DMS153 treated with DMSO at 0.1 percent for 48 hours (cell line): ENCODE measurements at regions not wholly inside any gene's neighbourhood (a gene's known extent, or its start where the extent isn't known, plus 50 kb on each side); places are given as distances from the start of the nearest gene placed in this dataset.
"Not testable (repeated sequence)": the region's sequence is repeated elsewhere in the genome, so short reads cannot be mapped to it uniquely, and the experiment has no call there.

ENCODE experiments used
- DNase-seq: peaks from one replicate; lab custom pipeline; 2025; ENCODE audit not compliant: unreplicated experiment; lab: John Stamatoyannopoulos, UW

DNA sequence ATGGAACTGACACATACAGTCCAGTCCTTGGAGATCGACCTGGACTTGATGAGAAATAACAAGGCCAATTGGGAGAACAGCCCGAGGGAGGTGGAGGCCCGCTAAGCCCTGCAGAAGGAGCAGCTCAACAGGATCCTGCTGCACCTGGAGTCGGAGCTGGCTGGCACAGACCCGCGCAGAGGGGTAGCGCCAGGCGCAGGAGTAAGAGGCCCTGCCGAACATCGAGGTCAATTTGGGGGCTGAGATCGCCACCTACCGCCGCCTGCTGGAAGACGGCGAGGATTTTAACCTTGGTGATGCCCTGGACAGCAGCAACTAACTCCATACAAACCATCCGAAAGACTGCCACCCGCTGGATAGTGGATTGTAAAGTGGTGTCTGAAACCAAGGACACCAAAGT, 1610.1 kb upstream of the ACO1 start:
- DNase-seq = no peak

DNA sequence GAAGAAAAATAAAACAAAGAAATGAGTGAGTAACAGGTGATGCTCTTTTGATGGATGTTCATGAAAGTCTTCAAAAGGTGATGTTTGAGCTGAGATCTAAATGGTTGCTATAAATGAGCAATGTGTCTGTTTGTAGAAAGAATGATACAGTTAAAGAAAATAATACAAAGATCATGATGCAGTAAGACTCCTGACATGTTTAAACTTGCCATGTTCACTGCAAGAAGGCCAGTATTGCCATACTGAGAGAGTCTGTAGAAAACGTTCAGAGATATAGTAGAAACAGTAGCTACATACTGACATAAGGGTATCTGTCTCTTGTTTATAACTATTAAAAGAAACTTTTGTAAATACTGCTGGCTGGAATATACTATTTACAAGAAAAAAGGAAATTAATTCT, 1609.2 kb upstream of the ACO1 start:
- no peak for DNase-seq

- no peak for DNase-seq
These were observed 1587.7 kb upstream of the ACO1 start for GRCh38 chr9:30796764-30797163.

DNA sequence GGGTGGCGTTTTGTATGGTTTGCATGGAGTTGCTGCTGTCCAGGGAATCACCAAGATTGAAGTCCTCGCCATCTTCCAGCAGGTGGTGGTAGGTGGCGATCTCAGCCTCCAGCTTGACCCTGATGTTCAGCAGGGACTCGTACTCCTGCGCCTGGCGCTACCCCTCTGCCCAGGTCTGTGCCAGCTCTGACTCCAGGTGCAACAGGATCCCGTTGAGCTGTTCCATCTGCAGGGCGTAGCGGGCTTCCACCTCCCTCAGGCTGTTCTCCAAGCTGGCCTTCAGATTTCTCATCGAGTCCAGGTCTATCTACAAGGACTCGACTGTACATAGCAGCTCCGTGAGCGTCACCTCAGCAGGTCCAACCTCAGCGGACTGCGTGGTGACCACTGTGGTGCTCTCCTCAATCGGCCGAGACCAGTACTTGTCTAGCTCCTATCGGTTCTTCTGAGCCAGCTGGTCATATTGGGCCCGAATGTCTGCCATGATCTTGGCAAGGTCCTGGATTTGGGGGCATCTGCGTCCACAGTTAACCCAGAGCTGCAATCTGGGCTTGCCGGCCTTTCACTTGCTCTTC, 1584.8 kb upstream of the ACO1 start:
- DNase-seq = no peak

- no peak for DNase-seq
These were observed 1584.0 kb upstream of the ACO1 start for GRCh38 chr9:30800421-30800820.

- DNase-seq = no peak
These were observed 1571.6 kb upstream of the ACO1 start for GRCh38 chr9:30812821-30813220.

- DNase-seq = no peak
These were observed 1568.9 kb upstream of the ACO1 start for GRCh38 chr9:30815585-30815984.

GRCh38 chr9:30845136-30845535, 1539.3 kb upstream of the ACO1 start:
- no peak for DNase-seq

DNA sequence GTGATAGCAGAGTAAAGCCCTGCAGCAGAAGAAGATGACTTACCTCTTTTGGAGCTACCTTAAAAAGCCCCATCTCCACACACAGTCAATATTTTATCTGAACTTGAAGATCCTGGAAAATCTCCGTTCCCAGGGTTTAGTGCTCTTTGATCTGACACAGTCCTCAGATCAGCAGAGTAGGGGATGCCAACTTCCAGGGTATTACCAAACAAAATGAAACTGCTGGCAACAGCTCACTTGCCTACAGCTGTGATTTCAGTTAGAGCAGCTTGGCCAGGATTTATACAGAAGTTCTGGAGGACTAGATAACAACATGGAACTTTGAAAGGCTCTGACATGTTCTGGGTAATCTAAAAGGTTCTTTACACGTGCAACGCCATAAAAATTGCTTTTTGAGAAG, 1537.8 kb upstream of the ACO1 start:
- no peak for DNase-seq

GRCh38 chr9:30851600-30851999, 1532.8 kb upstream of the ACO1 start:
- DNase-seq = no peak

- no peak for DNase-seq
These were observed 1483.7 kb upstream of the ACO1 start for GRCh38 chr9:30900706-30901105.

DNA sequence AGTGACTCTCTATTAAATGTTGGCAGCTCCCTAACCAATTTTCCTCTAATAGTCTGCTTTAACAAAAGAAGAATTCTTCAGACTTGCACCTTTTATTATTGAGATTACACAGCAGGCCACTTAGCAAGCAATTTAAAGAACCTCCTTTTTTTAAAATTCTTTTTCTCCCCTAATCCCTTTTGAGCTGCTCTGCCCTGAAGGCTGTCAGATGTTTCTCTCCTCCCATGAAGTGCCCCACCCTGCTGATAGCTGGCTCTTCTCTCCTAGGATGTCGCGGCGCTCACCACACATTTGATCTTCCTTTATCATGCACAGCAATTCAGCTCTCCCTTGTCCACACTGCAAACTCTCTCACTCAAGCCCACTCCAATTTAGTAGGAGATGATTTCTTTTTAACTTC, 1471.1 kb upstream of the ACO1 start:
- no peak for DNase-seq

- DNase-seq = no peak
These were observed 1469.0 kb upstream of the ACO1 start for GRCh38 chr9:30915451-30915850.

DNA sequence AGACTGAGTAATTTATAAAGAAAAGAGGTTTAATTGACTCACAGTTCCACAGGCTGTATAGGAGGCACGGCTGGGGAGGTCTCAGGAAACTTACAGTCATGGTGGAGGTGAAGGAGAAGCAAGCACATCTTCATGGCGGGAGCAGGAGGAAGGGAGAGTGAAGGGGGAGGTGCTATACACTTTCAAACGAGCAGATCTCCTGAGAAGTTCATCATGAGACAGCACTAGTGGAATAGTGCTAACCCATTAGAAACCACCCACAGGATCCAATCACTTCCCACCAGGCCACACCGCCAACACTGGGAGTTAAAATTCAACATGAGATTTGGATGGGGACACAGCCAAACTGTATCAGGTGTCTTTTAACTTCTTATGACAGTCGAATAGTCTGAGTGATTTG, 1459.3 kb upstream of the ACO1 start:
- DNase-seq = no peak

- DNase-seq = no peak
These were observed 1458.8 kb upstream of the ACO1 start for GRCh38 chr9:30925635-30926034.

- no peak for DNase-seq
These were observed 1456.4 kb upstream of the ACO1 start for GRCh38 chr9:30928045-30928444.

- DNase-seq = no peak
These were observed 1452.2 kb upstream of the ACO1 start for GRCh38 chr9:30932226-30932625.

DNA sequence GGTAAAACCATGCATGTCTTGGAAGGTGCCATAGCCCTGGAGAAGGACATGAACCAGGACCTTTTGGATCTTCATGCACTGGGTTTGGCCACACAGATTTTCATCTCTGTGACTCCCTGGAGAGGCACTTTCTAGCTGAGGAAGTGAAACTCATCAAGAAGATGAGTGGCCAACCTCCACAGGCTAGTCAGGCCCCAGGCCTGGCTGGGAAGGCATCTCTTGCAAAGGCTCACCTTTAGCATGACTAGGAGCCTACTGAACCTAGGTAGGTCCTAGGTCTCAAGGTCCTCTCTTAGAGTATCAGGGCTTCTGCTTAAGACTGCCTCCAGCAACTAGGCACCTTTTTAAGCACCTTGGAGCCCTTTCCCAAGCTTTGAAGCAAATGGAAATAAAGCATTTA, 1448.7 kb upstream of the ACO1 start:
- no peak for DNase-seq

GRCh38 chr9:30937106-30937505, 1447.3 kb upstream of the ACO1 start:
- no peak for DNase-seq

DNA sequence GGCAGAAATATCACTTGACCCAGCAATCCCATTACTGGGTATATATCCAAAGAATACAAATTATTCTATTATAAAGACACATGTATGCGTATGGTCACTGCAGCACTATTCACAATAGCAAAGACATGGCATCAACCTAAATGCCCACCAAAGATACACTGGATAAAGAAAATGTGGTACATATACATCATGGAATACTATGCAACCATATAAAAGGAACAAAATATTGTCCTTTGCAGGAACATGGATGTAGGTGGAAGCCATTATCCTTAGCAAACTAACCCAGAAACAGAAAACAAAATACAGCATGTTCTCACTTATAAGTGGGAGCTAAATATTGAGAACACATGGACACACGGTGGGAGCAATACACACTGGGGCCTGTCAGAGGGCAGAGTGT, 1441.6 kb upstream of the ACO1 start:
- not testable (repeated sequence) for DNase-seq

GRCh38 chr9:30943446-30944224, 1440.8 kb upstream of the ACO1 start:
- DNase-seq = no peak

GRCh38 chr9:30944225-30944569, 1440.2 kb upstream of the ACO1 start:
- DNase-seq = no peak

DNA sequence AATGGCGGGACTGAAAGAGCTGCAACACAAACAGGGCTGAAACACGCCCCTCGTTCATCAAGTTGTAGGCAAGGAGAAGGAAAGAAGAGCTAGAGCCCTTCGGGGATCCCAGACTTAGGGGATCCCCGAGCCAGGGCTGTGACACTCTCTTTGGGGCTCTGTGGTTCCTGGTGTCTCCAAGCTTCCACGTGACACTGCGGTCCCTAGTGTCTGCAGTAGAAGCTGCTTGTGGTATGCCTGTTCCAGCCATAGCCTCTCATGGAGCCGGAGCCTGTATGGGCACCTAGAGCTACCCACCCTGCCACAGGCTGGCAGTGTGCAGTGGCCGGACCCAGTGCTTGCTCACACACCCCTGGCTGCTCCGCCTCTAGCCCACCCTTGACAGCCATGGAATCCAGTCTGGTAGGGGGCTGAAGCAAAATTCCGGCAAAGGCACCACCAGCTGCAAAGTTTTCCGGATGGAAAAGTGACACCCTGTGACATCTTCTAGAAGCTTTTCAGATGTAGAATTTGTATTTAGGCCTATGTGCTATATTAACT, 1439.6 kb upstream of the ACO1 start:
- DNase-seq = no peak
